Ovary (tissue), 7 donors: ENCODE measurements at regions not wholly inside any gene's neighbourhood (a gene's known extent, or its start where the extent isn't known, plus 50 kb on each side); places are given as distances from the start of the nearest gene placed in this dataset.

Experiments
- DNase-seq, 5 donors: peaks; one replicate each; pipeline ENCODE4 v3.0.0-alpha.2; 2019 to 2020
- H3K27ac ChIP-seq, 2 donors: fragments of 200-600 bp; one replicate each; pipeline versions ENCODE4 v1.5.1 to v1.8.0; 2019 to 2022
- H3K27me3 ChIP-seq: fragments of 200-600 bp; one replicate; pipeline ENCODE4 v1.8.0; 2022
- H3K36me3 ChIP-seq: fragments of 200-600 bp; sonication (generic); one replicate; pipeline ENCODE4 v1.5.1; 2019
- H3K4me1 ChIP-seq: one replicate; pipeline ENCODE4 v1.8.1; 2013; ENCODE audit warnings: mild to moderate bottlenecking, moderate library complexity; ENCODE audit not compliant: insufficient read depth
- H3K4me3 ChIP-seq: fragments of 200-600 bp; sonication (generic); one replicate; pipeline ENCODE4 v1.5.1; 2017
- H3K9me3 ChIP-seq, 2 donors: fragments of 200-600 bp in 1 of 2; sonication (generic) in 1 of 2; one replicate each; pipeline versions ENCODE4 v1.5.1 to v1.8.1; 2013 to 2019; ENCODE audit warnings: mild to moderate bottlenecking in 1 of 2, moderate library complexity in 1 of 2
- EP300 ChIP-seq: sonication (generic); formaldehyde crosslinking; IDR thresholded peaks from one replicate; pipeline ENCODE4 v1.6.1; 2017; ENCODE audit warnings: antibody characterized with exemption
- POLR2A ChIP-seq: fragments of 450-650 bp; IDR thresholded peaks from one replicate; pipeline ENCODE4 v1.6.1; 2017; ENCODE audit warnings: antibody characterized with exemption, mild to moderate bottlenecking, moderate library complexity
- WGBS, 3 donors: extraction: QIAGEN DNeasy Blood & Tissue Kit in 1 of 3; methylation state at CpG; one replicate each; pipeline versions ENCODE4 v1.1.5 to v1.1.7; 2013 to 2017; 5-methylcytosine and 5-hydroxymethylcytosine counted together
- intact Hi-C, 4 donors: fragments of 100-400 bp; cut with DNase I; formaldehyde crosslinking; loops; one replicate each; pipeline versions ENCODE4 v1.11.0 to v1.15.1; 2022 to 2023
- TF ChIP-seq, protein P1 (sequence below), 3 donors: fragments of 450-650 bp in 2 of 3; fragments of 200-600 bp in 1 of 3; IDR thresholded peaks; one replicate each; pipeline versions ENCODE4 v1.5.1 to v1.8.0; 2016 to 2022; ENCODE audit warnings: antibody characterized with exemption in 3 of 3, mild to moderate bottlenecking in 1 of 3
- donor health status: DM: no; HTN: no; CAD: no; lungs with moderate emphysema.
- donor health status: DM: no; HTN: no; CAD: no.
- donor health status: Bipolar disorder and iron deficiency.
- donor health status: DM: no; HTN: no; CAD: no.
- donor health status: DM: yes; HTN: yes; CAD: no.

DNA sequence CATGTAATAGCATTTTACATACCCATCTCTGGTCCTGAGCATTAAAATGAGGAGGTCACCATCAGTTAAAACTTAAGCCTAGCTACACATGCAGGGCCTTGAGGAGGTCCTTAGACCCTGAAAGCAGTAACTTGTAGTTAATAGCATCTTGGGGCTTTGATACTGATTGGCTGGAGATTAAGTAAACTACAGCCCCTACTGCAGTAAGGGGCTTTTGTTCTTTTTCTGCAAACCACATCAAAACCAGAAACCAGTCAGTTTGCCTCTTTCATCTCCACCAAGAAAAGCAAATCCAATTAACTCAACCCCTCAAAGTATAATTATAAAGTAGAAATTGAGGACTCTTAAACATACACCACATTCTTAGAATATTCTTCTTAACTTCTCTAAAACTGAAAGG lies 622.7 kb downstream of the ZPLD1 start:
- Histone ChIP-seq H3K27ac (no peak overlapping the region), H3K4me3 (no peak overlapping the region), H3K27me3 (no peaks in the 10 kb centered on the region), H3K4me1 (no peaks in the 10 kb centered on the region), H3K36me3 (no peaks in the 10 kb centered on the region), H3K9me3 (no peaks in the 10 kb centered on the region)
- intact Hi-C loops: no loop called here
- TF ChIP-seq, protein P1, sequence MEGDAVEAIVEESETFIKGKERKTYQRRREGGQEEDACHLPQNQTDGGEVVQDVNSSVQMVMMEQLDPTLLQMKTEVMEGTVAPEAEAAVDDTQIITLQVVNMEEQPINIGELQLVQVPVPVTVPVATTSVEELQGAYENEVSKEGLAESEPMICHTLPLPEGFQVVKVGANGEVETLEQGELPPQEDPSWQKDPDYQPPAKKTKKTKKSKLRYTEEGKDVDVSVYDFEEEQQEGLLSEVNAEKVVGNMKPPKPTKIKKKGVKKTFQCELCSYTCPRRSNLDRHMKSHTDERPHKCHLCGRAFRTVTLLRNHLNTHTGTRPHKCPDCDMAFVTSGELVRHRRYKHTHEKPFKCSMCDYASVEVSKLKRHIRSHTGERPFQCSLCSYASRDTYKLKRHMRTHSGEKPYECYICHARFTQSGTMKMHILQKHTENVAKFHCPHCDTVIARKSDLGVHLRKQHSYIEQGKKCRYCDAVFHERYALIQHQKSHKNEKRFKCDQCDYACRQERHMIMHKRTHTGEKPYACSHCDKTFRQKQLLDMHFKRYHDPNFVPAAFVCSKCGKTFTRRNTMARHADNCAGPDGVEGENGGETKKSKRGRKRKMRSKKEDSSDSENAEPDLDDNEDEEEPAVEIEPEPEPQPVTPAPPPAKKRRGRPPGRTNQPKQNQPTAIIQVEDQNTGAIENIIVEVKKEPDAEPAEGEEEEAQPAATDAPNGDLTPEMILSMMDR (IDR thresholded peaks at IDR 0.05): no peak
- TF ChIP-seq POLR2A: no peak
- TF ChIP-seq EP300: no peak
- DNase-seq: no peak

DNA sequence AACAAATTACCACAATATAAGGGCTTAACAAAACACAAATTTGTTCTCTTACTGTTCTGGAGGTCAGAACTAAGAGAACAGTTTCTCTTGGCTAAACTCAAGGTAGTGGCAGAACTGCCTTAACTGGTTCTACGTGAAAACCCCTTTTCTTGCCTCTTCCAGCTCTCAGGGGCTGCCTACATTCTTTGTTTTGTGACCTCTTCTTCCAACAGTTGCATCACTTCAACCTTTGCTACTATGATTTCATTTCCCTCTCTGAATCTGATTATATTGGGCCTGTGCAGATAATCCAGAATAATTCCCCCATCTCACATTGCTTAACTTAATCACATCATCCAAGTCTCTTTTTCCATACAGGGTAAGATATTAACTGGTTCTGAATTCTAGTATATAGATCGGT lies 624.6 kb downstream of the ZPLD1 start:
- Histone ChIP-seq H3K27me3 (no peaks in the 10 kb centered on the region), H3K27ac (no peak overlapping the region), H3K9me3 (no peaks in the 10 kb centered on the region), H3K4me3 (no peak overlapping the region), H3K4me1 (no peaks in the 10 kb centered on the region), H3K36me3 (no peaks in the 10 kb centered on the region)
- WGBS, 3 donors: 86 to 92% (median 86%) methylated on average over 2 of the region's 2 CpGs
- no peak for DNase-seq
- intact Hi-C loops: no loop called here
- TF ChIP-seq POLR2A: no peak
- TF ChIP-seq EP300: no peak
- TF ChIP-seq, protein P1 (IDR thresholded peaks at IDR 0.05): no peak

DNA sequence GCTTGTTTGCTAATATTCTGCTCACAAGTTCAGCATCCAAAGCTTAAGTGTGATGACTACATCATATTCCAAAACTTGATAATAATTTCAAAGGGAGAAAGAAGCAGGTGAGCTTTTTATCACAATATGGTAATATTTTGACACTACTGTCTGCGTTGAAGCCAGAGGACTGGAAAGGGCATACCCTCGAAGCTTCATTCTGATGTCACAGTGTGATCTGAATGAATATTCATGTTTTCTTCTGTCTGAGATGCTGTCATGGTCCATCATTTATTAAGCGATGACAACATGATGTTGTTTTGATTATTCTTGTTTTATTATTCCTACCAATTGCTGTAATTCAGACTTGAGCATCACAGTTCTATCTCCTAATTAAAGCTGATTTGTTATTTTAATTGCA lies 625.4 kb downstream of the ZPLD1 start:
- WGBS, 3 donors: 86 to 94% (median 88%) methylated on average over 3 of the region's 3 CpGs
- Histone ChIP-seq H3K4me3 (no peak overlapping the region), H3K36me3 (no peaks in the 10 kb centered on the region), H3K9me3 (no peaks in the 10 kb centered on the region), H3K4me1 (no peaks in the 10 kb centered on the region), H3K27ac (no peak overlapping the region), H3K27me3 (no peaks in the 10 kb centered on the region)
- intact Hi-C loops: no loop called here
- no peak for DNase-seq
- TF ChIP-seq POLR2A: no peak
- TF ChIP-seq, protein P1 (IDR thresholded peaks at IDR 0.05): no peak
- no peak for TF ChIP-seq EP300

DNA sequence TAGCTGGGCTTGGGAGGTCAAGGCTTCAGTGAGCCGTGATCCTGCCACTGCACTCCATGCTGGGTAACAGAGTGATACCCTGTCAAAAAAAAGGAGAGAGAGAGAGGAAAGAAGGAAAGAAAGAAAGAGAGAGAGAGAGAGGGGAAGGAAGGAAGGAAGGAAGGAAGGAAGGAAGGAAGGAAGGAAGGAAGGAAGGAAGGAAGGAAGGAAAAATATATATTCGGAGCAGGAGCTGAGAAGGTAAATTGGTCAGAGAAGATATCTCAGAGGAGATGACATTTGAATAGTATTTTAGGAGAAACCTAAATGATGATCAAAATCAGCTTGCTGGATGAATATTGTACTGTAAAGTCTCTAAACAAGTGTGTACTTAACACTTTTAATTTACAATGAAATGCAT lies 633.1 kb downstream of the ZPLD1 start:
- intact Hi-C loops: no loop called here
- H3K4me1 ChIP-seq: no peaks in the 10 kb centered on the region
- TF ChIP-seq, protein P1 (IDR thresholded peaks at IDR 0.05): no peak
- no peak for TF ChIP-seq POLR2A
- TF ChIP-seq EP300: no peak
- no peaks in the 10 kb centered on the region for H3K36me3 ChIP-seq
- 84 to 90% (median 88%) methylated on average over 2 of the region's 2 CpGs for WGBS, 3 donors
- DNase-seq: no peak
- no peak overlapping the region for H3K4me3 ChIP-seq
- no peak overlapping the region for H3K27ac ChIP-seq
- no peaks in the 10 kb centered on the region for H3K9me3 ChIP-seq
- H3K27me3 ChIP-seq: no peaks in the 10 kb centered on the region

DNA sequence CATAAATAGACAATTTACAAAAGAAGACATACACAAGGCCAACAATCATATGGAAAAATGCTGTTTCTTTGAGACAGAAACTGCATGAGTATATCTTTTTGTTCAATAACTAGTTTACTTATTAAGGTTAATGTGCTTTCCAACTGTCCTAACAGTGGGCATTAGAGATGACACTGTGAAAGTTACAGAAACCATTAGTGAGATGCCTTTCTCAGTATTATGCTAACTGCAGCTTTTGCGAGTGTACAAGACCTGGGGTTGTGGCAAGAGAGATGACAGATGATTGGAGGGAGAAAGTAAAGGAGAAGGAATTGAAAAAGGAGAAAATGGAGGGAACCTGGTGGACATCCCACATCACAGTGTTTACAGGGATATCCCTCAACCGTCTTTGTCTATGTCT lies 640.5 kb downstream of the ZPLD1 start:
- intact Hi-C loops: no loop called here
- Histone ChIP-seq H3K27ac (no peak overlapping the region), H3K9me3 (no peaks in the 10 kb centered on the region), H3K4me3 (no peak overlapping the region), H3K36me3 (no peaks in the 10 kb centered on the region), H3K27me3 (no peaks in the 10 kb centered on the region), H3K4me1 (no peaks in the 10 kb centered on the region)
- TF ChIP-seq EP300 (no peak), POLR2A (no peak)
- TF ChIP-seq, protein P1 (IDR thresholded peaks at IDR 0.05): no peak
- no peak for DNase-seq
- 75 to 80% (median 78%) methylated on average over 2 of the region's 2 CpGs for WGBS, 3 donors
